ENCODE measurements at regions not wholly inside any gene's neighbourhood (a gene's known extent, or its start where the extent isn't known, plus 50 kb on each side); places are given as distances from the start of the nearest gene placed in this dataset.
"Not testable (repeated sequence)": the region's sequence is repeated elsewhere in the genome, so short reads cannot be mapped to it uniquely, and the experiment has no call there.

DNA sequence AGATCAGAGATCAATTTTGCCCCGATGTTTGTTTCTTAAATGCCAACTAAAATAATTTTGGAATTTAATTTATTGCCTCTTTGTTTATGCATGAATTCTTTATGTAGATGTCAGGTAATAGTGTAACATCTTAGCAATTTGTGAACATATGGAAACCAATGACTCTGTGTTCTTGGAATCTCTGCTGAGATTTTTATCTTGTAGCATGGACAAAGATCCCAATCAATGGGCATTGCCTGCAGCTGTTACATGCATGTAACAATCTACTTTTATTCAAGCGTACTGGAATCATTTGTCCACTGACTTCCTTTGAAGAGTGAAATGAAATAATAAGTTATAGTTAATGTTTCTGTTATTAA lies 61.6 kb upstream of the ARSJ start:
- DNase-seq (ENCODE audit: low read depth), result no peak
- H3K4me3 ChIP-seq (ENCODE audit: low read depth, low read length), result no peak overlapping the region
- TF ChIP-seq POLR2A (IDR thresholded peaks at IDR 0.05; ENCODE audit: extremely low read depth, insufficient read length) (no peak), MYC (IDR thresholded peaks at IDR 0.05; ENCODE audit: low read depth, low read length) (no peak)
- TF ChIP-seq, protein P1, sequence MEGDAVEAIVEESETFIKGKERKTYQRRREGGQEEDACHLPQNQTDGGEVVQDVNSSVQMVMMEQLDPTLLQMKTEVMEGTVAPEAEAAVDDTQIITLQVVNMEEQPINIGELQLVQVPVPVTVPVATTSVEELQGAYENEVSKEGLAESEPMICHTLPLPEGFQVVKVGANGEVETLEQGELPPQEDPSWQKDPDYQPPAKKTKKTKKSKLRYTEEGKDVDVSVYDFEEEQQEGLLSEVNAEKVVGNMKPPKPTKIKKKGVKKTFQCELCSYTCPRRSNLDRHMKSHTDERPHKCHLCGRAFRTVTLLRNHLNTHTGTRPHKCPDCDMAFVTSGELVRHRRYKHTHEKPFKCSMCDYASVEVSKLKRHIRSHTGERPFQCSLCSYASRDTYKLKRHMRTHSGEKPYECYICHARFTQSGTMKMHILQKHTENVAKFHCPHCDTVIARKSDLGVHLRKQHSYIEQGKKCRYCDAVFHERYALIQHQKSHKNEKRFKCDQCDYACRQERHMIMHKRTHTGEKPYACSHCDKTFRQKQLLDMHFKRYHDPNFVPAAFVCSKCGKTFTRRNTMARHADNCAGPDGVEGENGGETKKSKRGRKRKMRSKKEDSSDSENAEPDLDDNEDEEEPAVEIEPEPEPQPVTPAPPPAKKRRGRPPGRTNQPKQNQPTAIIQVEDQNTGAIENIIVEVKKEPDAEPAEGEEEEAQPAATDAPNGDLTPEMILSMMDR (IDR thresholded peaks at IDR 0.05; ENCODE audit: low read depth, low read length), result no peak
- TF ChIP-seq, protein P2, sequence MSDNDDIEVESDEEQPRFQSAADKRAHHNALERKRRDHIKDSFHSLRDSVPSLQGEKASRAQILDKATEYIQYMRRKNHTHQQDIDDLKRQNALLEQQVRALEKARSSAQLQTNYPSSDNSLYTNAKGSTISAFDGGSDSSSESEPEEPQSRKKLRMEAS (IDR thresholded peaks at IDR 0.05; ENCODE audit: low read depth, low read length), result no peak

DNA sequence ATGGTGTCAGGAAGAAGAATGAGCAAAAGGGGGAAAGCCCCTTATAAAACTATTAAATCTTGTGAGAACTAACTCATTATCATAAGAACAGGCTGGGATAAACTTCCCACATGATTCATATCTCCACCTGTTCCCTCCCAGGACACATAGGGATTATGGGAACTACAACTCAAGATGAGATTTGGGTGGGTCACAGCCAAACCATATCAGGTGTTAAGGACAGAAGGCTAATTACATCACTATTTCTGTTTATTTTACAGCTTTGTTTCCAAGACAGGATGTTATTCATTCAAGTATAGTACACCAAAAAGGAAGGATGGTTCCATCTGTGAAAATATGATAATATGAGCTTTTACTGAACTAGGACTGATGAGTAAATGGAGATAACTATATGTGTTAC lies 63.7 kb upstream of the ARSJ start:
- H3K4me3 ChIP-seq (ENCODE audit: low read depth, low read length), result no peak overlapping the region
- no peak for DNase-seq (ENCODE audit: low read depth)
- TF ChIP-seq MYC (IDR thresholded peaks at IDR 0.05; ENCODE audit: low read depth, low read length) (no peak), POLR2A (IDR thresholded peaks at IDR 0.05; ENCODE audit: extremely low read depth, insufficient read length) (no peak)
- TF ChIP-seq, protein P2 (IDR thresholded peaks at IDR 0.05; ENCODE audit: low read depth, low read length), result no peak
- TF ChIP-seq, protein P1 (IDR thresholded peaks at IDR 0.05; ENCODE audit: low read depth, low read length), result no peak

DNA sequence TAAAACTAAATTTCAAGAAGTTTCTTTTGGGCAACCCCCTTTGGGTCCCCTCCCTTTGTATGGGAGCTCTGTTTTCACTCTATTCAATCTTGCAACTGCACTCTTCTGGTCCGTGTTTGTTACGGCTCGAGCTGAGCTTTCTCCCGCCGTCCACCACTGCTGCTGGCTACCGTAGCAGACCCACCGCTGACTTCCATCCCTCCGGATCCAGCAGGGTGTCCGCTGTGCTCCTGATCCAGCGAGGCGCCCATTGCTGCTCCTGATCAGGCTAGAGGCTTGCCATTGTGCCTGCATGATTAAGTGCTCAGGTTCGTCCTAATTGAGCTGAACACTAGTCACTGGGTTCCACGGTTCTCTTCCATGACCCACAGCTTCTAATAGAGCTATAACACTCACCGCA lies 64.9 kb upstream of the ARSJ start:
- H3K4me3 ChIP-seq (ENCODE audit: low read depth, low read length); DNase-seq (ENCODE audit: low read depth): not testable (repeated sequence)

DNA sequence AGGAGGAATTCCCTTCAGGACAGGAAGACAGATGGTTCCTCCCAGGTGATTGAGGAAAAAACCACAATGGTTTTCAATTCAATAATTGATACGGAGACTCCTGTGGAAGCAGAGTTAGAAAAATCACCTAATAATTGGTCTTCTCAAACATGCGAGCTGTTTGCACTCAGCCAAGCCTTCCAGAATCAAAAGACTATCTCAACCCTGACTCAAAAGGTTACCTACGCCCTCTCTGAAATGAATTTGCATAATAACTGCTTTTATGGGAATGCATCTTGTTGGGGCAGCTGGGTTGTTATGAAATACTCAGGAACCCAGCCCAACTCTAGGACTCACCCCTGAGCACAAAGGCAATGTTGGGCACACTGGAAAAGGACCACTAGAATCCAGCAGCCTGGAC lies 66.9 kb upstream of the ARSJ start:
- TF ChIP-seq MYC (IDR thresholded peaks at IDR 0.05; ENCODE audit: low read depth, low read length) (no peak), POLR2A (IDR thresholded peaks at IDR 0.05; ENCODE audit: extremely low read depth, insufficient read length) (no peak)
- TF ChIP-seq, protein P1 (IDR thresholded peaks at IDR 0.05; ENCODE audit: low read depth, low read length), result no peak
- TF ChIP-seq, protein P2 (IDR thresholded peaks at IDR 0.05; ENCODE audit: low read depth, low read length), result no peak
- no peak for DNase-seq (ENCODE audit: low read depth)

DNA sequence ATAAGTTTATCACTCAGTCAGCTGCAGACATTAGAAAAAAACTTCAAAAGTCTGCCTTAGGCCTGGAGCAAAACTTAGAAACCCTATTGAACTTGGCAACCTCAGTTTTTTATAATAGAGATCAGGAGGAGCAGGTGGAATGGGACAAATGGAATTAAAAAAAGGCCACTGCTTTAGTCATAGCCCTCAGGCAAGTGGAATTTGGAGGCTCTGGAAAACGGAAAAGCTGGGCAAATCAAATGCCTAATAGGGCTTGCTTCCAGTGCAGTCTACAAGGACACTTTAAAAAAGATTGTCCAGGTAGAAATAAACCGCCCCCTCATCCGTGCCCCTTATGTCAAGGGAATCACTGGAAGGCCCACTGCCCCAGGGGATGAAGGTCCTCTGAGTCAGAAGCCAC lies 68.7 kb upstream of the ARSJ start:
- not testable (repeated sequence) for H3K4me3 ChIP-seq (ENCODE audit: low read depth, low read length); DNase-seq (ENCODE audit: low read depth)

More for the DNA sequence above, 66.9 kb upstream of the ARSJ start:
- H3K4me3 ChIP-seq (ENCODE audit: low read depth, low read length), result no peak overlapping the region

DNA sequence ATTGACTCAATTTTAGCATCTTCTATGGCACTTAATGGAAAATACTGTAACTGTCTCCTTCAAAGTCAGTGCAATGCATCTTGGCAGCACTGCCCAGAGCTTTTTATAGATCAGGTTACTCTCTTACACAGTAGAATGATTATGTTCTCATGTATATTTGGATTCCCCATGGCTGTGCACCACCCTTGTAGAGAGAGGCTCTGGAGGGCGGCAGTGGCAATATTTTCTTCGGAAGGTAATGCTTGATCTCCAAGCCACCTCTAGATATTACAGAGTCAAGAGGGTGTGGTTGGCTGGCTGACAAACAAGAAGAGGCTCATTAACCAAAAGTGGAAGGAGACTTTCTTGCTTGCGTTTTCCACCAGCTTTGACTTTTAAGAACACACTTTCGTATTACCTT lies 72.8 kb upstream of the ARSJ start:
- no peak for DNase-seq (ENCODE audit: low read depth)
- no peak overlapping the region for H3K4me3 ChIP-seq (ENCODE audit: low read depth, low read length)
- TF ChIP-seq, protein P1 (IDR thresholded peaks at IDR 0.05; ENCODE audit: low read depth, low read length), result no peak
- TF ChIP-seq MYC (IDR thresholded peaks at IDR 0.05; ENCODE audit: low read depth, low read length) (no peak), POLR2A (IDR thresholded peaks at IDR 0.05; ENCODE audit: extremely low read depth, insufficient read length) (no peak)
- TF ChIP-seq, protein P2 (IDR thresholded peaks at IDR 0.05; ENCODE audit: low read depth, low read length), result no peak

DNA sequence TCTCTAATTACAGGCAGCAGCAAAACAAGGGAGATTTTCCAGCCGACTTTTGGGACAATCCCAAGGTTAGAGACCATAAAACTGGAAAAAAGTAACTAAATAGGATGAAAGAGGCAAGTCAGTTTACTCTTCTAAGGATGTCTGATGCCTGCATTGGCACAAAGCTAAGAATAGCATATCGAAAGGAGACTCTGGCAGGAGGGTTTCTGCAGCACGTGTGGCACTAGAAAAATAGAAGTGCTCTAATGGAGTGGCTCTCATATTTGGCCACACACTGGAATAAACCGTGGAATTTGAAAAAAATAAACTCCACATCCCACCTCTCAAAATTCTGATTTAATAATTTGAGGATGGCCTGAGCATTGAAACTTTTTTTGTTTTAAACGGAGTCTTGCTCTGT lies 77.2 kb upstream of the ARSJ start:
- no peak overlapping the region for H3K4me3 ChIP-seq (ENCODE audit: low read depth, low read length)
- TF ChIP-seq MYC (IDR thresholded peaks at IDR 0.05; ENCODE audit: low read depth, low read length) (no peak), POLR2A (IDR thresholded peaks at IDR 0.05; ENCODE audit: extremely low read depth, insufficient read length) (no peak)
- TF ChIP-seq, protein P1 (IDR thresholded peaks at IDR 0.05; ENCODE audit: low read depth, low read length), result no peak
- TF ChIP-seq, protein P2 (IDR thresholded peaks at IDR 0.05; ENCODE audit: low read depth, low read length), result no peak
- no peak for DNase-seq (ENCODE audit: low read depth)
